ENCODE measurements at regions not wholly inside any gene's neighbourhood (a gene's known extent, or its start where the extent isn't known, plus 50 kb on each side); places are given as distances from the start of the nearest gene placed in this dataset.

GRCh38 chr12:91948504-91948903 is 197.1 kb downstream of the BTG1 start:
- no peaks in the 10 kb centered on the region for H4K20me1 ChIP-seq (ENCODE audit: insufficient read depth, low read length)
- TF ChIP-seq, protein P1, sequence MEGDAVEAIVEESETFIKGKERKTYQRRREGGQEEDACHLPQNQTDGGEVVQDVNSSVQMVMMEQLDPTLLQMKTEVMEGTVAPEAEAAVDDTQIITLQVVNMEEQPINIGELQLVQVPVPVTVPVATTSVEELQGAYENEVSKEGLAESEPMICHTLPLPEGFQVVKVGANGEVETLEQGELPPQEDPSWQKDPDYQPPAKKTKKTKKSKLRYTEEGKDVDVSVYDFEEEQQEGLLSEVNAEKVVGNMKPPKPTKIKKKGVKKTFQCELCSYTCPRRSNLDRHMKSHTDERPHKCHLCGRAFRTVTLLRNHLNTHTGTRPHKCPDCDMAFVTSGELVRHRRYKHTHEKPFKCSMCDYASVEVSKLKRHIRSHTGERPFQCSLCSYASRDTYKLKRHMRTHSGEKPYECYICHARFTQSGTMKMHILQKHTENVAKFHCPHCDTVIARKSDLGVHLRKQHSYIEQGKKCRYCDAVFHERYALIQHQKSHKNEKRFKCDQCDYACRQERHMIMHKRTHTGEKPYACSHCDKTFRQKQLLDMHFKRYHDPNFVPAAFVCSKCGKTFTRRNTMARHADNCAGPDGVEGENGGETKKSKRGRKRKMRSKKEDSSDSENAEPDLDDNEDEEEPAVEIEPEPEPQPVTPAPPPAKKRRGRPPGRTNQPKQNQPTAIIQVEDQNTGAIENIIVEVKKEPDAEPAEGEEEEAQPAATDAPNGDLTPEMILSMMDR (IDR thresholded peaks at IDR 0.05; ENCODE audit: borderline replicate concordance, extremely low read depth, low read length, poor library complexity, severe bottlenecking): no peak
- no peak for TF ChIP-seq EZH2 (IDR thresholded peaks at IDR 0.05; ENCODE audit: borderline replicate concordance, low read depth, low read length, severe bottlenecking)
- H3K27me3 ChIP-seq (ENCODE audit: insufficient read depth, low read length, poor library complexity): no peaks in the 10 kb centered on the region
- no peaks in the 10 kb centered on the region for H3K36me3 ChIP-seq (ENCODE audit: insufficient read depth, low read length)
- H3K79me2 ChIP-seq (ENCODE audit: insufficient read depth, low read length): no peaks in the 10 kb centered on the region
- H3K9ac ChIP-seq (ENCODE audit: low read depth, low read length): no peak overlapping the region
- H3K27ac ChIP-seq (ENCODE audit: low read length): no peak overlapping the region
- H3K4me2 ChIP-seq (ENCODE audit: insufficient read depth, low read length): no peak overlapping the region
- DNase-seq (no peak), ATAC-seq (ENCODE audit: insufficient read depth, low read depth) (no peak)
- no peaks in the 10 kb centered on the region for H3K9me3 ChIP-seq (ENCODE audit: insufficient read depth, low read length, severe bottlenecking)
- H3K4me1 ChIP-seq (ENCODE audit: insufficient read depth, low read length): 0 out of 2 replicates have a peak, but pooled peaks cover 2% of the 10 kb centered on the region
- 0 out of 2 replicates have a peak overlapping the region, but pooled peaks have one; percentile 14 for H2AFZ ChIP-seq (ENCODE audit: low read depth, low read length)
- no peak overlapping the region for H3K4me3 ChIP-seq (ENCODE audit: low read depth in 1 of 2, low read length in 2 of 2)

DNA sequence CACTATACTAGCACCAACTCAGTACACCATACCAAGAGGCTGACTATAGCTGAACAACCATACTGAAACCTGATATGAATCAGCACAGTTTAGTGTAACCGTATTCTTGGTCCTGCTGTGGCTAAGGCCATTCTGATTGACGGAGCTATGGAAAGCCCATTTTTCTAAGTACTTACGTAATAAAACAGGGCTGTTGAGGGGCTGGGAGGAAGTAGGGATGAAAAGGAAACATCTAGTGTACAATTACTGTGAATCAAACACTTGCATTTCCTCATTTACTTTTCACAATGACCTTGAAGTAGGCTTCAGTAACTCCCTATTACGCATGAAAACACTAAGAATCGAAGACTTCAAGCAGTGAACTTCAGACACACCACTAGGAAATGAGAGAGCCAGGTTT is 198.2 kb downstream of the BTG1 start:
- no peak for ATAC-seq (ENCODE audit: insufficient read depth, low read depth)

GRCh38 chr12:91944637-91945036 is 201.0 kb downstream of the BTG1 start:
- Histone ChIP-seq H2AFZ (ENCODE audit: low read depth, low read length) (no peak overlapping the region), H3K27ac (ENCODE audit: low read length) (no peak overlapping the region), H3K4me1 (ENCODE audit: insufficient read depth, low read length) (0 out of 2 replicates have a peak, but pooled peaks cover 2% of the 10 kb centered on the region), H3K9ac (ENCODE audit: low read depth, low read length) (no peak overlapping the region), H3K27me3 (ENCODE audit: insufficient read depth, low read length, poor library complexity) (no peaks in the 10 kb centered on the region), H3K4me2 (ENCODE audit: insufficient read depth, low read length) (no peak overlapping the region), H3K79me2 (ENCODE audit: insufficient read depth, low read length) (no peaks in the 10 kb centered on the region), H3K36me3 (ENCODE audit: insufficient read depth, low read length) (no peaks in the 10 kb centered on the region), H3K9me3 (ENCODE audit: insufficient read depth, low read length, severe bottlenecking) (no peaks in the 10 kb centered on the region), H3K4me3 (ENCODE audit: low read depth in 1 of 2, low read length in 2 of 2) (no peak overlapping the region), H4K20me1 (ENCODE audit: insufficient read depth, low read length) (no peaks in the 10 kb centered on the region)
- ATAC-seq (ENCODE audit: insufficient read depth, low read depth): no peak
- TF ChIP-seq, protein P1 (IDR thresholded peaks at IDR 0.05; ENCODE audit: borderline replicate concordance, extremely low read depth, low read length, poor library complexity, severe bottlenecking): no peak
- no peak for TF ChIP-seq EZH2 (IDR thresholded peaks at IDR 0.05; ENCODE audit: borderline replicate concordance, low read depth, low read length, severe bottlenecking)
- DNase-seq: no peak

More for the DNA sequence above, 198.2 kb downstream of the BTG1 start:
- no peak for DNase-seq
- Histone ChIP-seq H3K36me3 (ENCODE audit: insufficient read depth, low read length) (no peaks in the 10 kb centered on the region), H2AFZ (ENCODE audit: low read depth, low read length) (no peak overlapping the region; the same call in 1 of the 2 replicates), H3K4me1 (ENCODE audit: insufficient read depth, low read length) (0 out of 2 replicates have a peak, but pooled peaks cover 2% of the 10 kb centered on the region), H3K9me3 (ENCODE audit: insufficient read depth, low read length, severe bottlenecking) (no peaks in the 10 kb centered on the region), H3K27ac (ENCODE audit: low read length) (no peak overlapping the region), H3K79me2 (ENCODE audit: insufficient read depth, low read length) (no peaks in the 10 kb centered on the region), H3K27me3 (ENCODE audit: insufficient read depth, low read length, poor library complexity) (no peaks in the 10 kb centered on the region), H4K20me1 (ENCODE audit: insufficient read depth, low read length) (no peaks in the 10 kb centered on the region), H3K4me2 (ENCODE audit: insufficient read depth, low read length) (no peak overlapping the region), H3K9ac (ENCODE audit: low read depth, low read length) (no peak overlapping the region), H3K4me3 (ENCODE audit: low read depth in 1 of 2, low read length in 2 of 2) (no peak overlapping the region)
- TF ChIP-seq EZH2 (IDR thresholded peaks at IDR 0.05; ENCODE audit: borderline replicate concordance, low read depth, low read length, severe bottlenecking): no peak
- TF ChIP-seq, protein P1 (IDR thresholded peaks at IDR 0.05; ENCODE audit: borderline replicate concordance, extremely low read depth, low read length, poor library complexity, severe bottlenecking): no peak
